HG02885 (cell line): ENCODE measurements at regions not wholly inside any gene's neighbourhood (a gene's known extent, or its start where the extent isn't known, plus 50 kb on each side); places are given as distances from the start of the nearest gene placed in this dataset.

ENCODE experiments used
- ATAC-seq: cut with Tn5 transposase; IDR thresholded peaks from one replicate; pipeline ENCODE4 v1.9.1; 2021; ENCODE audit warnings: mild to moderate bottlenecking; ENCODE audit not compliant: unreplicated experiment, poor library complexity

- ATAC-seq = no peak
These were observed 174.3 kb downstream of the RBM43 start for GRCh38 chr2:151087377-151087776.

DNA sequence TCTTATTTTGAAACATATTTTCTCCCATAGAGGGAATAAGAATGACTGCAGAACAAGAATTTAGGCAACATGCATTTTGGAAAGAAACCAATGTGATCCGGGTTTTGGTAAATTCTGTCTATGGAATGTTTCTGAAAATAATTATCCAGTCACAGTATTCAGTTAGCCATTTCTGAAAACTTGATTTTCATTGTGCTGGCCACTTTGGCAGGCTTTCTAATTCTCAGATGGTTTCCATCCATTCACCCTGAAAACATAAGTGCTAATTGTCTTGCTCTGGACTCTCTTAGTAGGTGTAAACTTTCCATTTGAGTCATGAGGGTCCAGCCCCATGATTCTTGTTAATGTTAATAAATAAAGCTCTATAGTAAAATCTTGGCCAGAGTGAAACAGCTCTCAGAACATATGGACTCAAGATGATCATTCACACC lies 176.5 kb downstream of the RBM43 start:
- ATAC-seq = no peak

- no peak for ATAC-seq
These were observed 177.5 kb downstream of the RBM43 start for GRCh38 chr2:151083856-151084795.

GRCh38 chr2:151078889-151079288 lies 182.8 kb downstream of the RBM43 start:
- no peak for ATAC-seq

- no peak for ATAC-seq
These were observed 189.8 kb downstream of the RBM43 start for GRCh38 chr2:151071906-151072305.

GRCh38 chr2:151071382-151071781 lies 190.3 kb downstream of the RBM43 start:
- no peak for ATAC-seq

- no peak for ATAC-seq
These were observed 191.4 kb downstream of the RBM43 start for GRCh38 chr2:151070253-151070652.

- no peak for ATAC-seq
These were observed 193.8 kb downstream of the RBM43 start for GRCh38 chr2:151067658-151068369.

GRCh38 chr2:151063271-151063670 lies 198.4 kb downstream of the RBM43 start:
- no peak for ATAC-seq

GRCh38 chr2:151060287-151060686 lies 201.4 kb downstream of the RBM43 start:
- no peak for ATAC-seq

- no peak for ATAC-seq
These were observed 204.8 kb downstream of the RBM43 start for GRCh38 chr2:151056870-151057269.

- no peak for ATAC-seq
These were observed 208.0 kb downstream of the RBM43 start for GRCh38 chr2:151053661-151053990.

DNA sequence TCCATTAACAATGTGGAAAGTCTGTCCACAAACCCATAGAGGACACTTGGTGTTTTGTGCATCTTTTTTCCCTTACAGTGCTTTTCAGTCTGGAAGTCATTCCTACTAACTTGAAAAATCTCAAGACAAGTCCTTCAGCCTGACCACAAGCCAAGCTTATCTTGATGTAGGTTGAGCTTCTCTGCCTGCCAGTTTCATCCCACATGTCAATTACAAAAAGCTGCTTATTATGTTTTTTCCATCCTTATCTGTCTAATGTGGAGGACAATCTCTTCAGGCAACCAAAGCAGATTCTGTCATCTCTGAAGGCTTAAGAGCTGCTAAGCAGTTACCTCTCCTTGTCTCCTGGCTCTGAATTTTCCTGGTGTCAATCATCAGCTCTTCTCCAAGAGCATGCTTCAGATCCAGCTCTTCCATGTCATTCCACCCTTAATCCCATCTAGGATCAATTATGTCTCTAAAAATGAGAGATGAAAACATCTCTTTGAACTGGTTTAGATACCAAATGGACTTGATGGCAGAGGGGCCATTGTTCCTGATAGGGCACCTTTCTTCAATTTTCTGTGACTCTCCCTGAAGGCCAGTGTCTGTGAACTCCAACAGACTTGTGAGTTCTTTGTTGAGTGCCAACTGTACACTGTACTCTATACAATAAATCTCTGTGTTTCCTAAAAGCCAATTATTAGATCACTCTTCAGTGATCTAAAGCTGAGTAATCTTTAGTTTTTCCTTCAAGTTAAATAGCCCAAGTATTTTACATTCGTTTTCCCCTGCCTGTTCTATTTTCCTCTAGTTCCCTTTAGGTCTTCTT lies 208.6 kb downstream of the RBM43 start:
- no peak for ATAC-seq

- peak; percentile 97 for ATAC-seq
These were observed 210.0 kb downstream of the RBM43 start for GRCh38 chr2:151051574-151052220.

DNA sequence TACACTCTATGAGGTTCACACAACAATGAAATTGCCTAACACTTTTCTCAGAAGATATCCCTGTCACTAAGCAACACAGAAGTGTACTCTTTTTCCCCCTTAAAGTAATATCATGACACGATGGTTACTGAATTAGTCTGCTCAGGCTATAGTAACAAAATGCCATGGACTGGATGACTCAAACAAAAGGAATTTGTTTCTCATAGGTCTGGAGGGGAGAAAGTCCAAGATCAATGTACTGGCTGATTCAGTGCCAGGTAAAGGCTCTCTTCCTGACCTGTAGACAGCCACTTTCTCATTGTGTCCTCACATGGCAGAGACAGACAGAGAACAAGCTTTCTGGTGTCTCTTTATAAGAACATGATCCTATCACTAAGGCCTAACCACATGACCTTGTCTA lies 211.9 kb downstream of the RBM43 start:
- no peak for ATAC-seq

DNA sequence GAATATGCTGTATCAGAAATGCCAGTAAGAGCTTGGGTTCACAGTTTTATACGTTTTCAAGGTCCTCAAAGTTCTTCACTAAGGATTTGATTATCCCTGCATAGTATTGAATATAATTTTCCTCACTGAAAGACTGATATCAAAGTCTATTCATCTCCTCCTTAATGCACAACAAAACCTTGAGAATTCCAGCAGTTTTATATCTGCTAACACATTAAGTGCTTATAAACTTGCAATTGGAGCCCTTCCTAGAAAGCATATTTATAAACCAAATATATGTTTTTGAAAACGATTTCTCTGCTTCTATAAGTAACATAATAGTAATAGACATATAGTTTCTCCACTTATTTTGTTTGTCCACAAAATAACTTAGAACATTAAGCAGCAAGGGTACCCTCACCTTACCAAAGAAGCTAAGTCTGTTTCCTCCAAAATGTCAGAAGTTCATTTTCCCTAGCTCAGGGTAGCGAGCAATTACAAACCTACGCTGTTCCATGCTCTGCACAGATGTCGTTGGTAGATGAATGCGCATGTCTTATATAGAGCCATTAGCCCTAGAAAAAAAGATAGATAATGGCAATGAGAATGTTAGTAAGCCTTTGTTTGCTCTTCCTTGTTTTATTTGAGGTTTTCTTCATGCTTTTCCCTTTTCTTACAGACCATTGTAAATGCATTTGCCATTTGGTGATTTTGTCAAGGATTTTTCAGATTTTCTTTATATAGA lies 213.2 kb downstream of the RBM43 start:
- ATAC-seq = no peak

GRCh38 chr2:151043484-151043883 lies 218.2 kb downstream of the RBM43 start:
- no peak for ATAC-seq

GRCh38 chr2:151042964-151043363 lies 218.7 kb downstream of the RBM43 start:
- ATAC-seq = no peak

DNA sequence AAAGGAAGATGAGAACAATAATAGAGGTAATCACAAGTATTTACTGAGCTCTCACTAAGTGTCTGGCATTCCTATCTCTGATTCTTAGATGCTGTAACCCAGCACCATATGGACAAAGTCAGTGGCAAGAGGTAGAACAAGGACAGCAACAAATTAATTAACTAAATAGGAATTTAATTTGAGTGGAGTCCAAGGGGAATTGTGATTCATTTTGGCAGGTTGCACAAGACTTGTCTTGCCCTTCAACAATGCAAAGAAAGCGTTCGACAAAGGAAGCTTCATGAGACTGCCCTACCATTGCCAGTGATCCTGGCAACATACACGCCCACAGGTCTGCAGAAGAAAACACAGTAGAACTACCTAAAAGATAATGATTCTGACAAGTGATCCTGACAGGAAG lies 221.6 kb downstream of the RBM43 start:
- ATAC-seq = no peak

DNA sequence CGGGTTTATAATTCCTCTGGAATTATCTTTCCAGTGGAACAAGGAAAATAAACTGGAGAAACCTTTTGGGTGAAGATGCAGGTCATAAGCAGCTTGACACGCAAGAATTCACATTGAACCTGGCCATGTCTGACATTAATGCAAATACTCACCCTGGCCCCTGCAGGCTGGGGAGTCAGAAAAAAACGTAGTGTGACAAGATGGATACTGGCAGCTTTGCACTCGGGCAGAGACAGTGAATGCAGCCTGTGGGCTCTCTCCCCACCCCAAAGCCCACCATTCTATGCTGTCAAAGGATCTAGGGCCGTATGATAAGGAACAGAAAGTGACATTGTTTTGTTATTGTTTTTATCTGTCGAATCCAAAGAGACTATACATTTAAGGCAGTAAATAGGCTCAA lies 223.1 kb downstream of the RBM43 start:
- ATAC-seq = no peak
